Mesothelial cell of epicardium (in vitro differentiated cells): ENCODE measurements at regions not wholly inside any gene's neighbourhood (a gene's known extent, or its start where the extent isn't known, plus 50 kb on each side); places are given as distances from the start of the nearest gene placed in this dataset.

Experiments
- DNase-seq, 2 experiments: peaks; one replicate each; pipeline ENCODE4 v3.0.0; 2021; ENCODE audit warnings: low spot score in 2 of 2; ENCODE audit not compliant: unreplicated experiment in 2 of 2
- H3K27ac Mint-ChIP-seq: 2 replicates; pipeline ENCODE4 v1.8.0; 2021; ENCODE audit warnings: mixed read lengths
- H3K27me3 Mint-ChIP-seq: 2 replicates; pipeline ENCODE4 v1.8.0; 2021; ENCODE audit warnings: low read depth, mixed read lengths
- H3K36me3 Mint-ChIP-seq: 2 replicates; pipeline ENCODE4 v1.8.0; 2021; ENCODE audit warnings: mixed read lengths
- H3K4me1 Mint-ChIP-seq: 2 replicates; pipeline ENCODE4 v1.8.0; 2021; ENCODE audit warnings: mixed read lengths
- H3K4me3 Mint-ChIP-seq: 2 replicates; pipeline ENCODE4 v1.8.0; 2021; ENCODE audit warnings: mild to moderate bottlenecking, moderate library complexity, mixed read lengths
- H3K9me3 Mint-ChIP-seq: 2 replicates; pipeline ENCODE4 v1.8.0; 2021; ENCODE audit warnings: mixed read lengths
- TF ChIP-seq, protein P1 (sequence below): fragments of 200-600 bp; sonication (generic); IDR thresholded peaks from one replicate; pipeline ENCODE4 v1.5.0; 2021; ENCODE audit warnings: antibody characterized with exemption; ENCODE audit not compliant: unreplicated experiment

DNA sequence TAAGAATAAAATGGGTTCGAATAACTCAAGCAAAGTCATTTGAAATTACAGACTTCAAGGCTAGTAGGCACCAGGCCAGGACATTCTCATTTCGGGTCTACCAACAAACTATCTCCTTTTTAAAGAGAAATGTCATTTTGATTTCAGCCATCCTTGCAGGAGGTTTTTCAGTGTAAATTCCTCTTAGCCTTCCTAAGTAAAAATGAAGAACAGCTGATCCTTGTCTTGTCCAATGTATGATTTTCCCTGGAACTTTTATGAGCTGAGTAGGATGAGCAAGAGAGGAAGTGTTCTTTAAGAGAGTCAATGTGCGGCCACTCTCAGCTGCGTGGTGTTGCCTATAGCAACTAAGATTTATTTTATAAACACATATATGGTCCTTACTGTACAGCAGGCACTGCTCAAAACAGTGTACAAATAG is 110.1 kb downstream of the PLCE1 start:
- H3K27ac Mint-ChIP-seq: peak overlapping the region; percentile 31
- no peak for DNase-seq
- H3K4me1 Mint-ChIP-seq: peaks cover 12% of the 10 kb centered on the region
- peaks cover 21% of the 10 kb centered on the region for H3K27me3 Mint-ChIP-seq
- H3K9me3 Mint-ChIP-seq: no peaks in the 10 kb centered on the region
- TF ChIP-seq, protein P1, sequence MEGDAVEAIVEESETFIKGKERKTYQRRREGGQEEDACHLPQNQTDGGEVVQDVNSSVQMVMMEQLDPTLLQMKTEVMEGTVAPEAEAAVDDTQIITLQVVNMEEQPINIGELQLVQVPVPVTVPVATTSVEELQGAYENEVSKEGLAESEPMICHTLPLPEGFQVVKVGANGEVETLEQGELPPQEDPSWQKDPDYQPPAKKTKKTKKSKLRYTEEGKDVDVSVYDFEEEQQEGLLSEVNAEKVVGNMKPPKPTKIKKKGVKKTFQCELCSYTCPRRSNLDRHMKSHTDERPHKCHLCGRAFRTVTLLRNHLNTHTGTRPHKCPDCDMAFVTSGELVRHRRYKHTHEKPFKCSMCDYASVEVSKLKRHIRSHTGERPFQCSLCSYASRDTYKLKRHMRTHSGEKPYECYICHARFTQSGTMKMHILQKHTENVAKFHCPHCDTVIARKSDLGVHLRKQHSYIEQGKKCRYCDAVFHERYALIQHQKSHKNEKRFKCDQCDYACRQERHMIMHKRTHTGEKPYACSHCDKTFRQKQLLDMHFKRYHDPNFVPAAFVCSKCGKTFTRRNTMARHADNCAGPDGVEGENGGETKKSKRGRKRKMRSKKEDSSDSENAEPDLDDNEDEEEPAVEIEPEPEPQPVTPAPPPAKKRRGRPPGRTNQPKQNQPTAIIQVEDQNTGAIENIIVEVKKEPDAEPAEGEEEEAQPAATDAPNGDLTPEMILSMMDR: no peak
- H3K36me3 Mint-ChIP-seq: no peaks in the 10 kb centered on the region
- H3K4me3 Mint-ChIP-seq: no peak overlapping the region

DNA sequence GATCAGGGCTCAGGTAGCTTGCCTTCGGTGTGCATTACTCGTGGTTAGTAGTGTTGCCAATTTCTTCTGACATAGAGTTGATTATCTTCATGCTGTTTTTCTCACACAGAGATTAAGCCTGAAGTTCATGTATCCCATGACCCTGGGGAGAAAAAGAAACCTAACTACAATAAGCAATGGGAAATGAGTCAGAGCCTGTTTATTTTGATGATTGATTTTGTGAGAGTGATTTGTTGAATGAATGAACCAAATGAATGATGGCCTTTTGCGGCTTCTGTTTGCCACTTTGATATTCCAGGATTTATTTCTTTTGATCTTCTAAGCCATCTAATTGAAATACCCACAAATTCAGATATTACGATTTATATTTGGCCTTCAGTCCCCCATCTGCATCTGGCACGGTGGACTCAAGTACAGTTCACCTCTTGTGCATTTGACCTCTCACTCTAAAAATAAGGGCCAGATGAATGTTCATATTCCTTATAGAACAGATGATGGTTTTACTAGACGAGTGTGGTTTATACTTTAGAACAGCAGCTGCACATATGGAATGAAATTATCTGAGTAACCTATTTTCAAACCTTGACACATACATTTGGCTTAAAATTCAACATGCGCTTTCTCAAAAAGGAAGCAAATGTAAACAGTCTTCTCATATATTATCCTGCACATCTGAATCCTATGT is 110.7 kb downstream of the PLCE1 start:
- TF ChIP-seq, protein P1: no peak
- peak overlapping the region; percentile 31 for H3K27ac Mint-ChIP-seq
- H3K36me3 Mint-ChIP-seq: no peaks in the 10 kb centered on the region
- DNase-seq: no peak
- H3K4me1 Mint-ChIP-seq: peaks cover 11% of the 10 kb centered on the region
- no peaks in the 10 kb centered on the region for H3K9me3 Mint-ChIP-seq
- peaks cover 20% of the 10 kb centered on the region for H3K27me3 Mint-ChIP-seq
- H3K4me3 Mint-ChIP-seq: no peak overlapping the region

DNA sequence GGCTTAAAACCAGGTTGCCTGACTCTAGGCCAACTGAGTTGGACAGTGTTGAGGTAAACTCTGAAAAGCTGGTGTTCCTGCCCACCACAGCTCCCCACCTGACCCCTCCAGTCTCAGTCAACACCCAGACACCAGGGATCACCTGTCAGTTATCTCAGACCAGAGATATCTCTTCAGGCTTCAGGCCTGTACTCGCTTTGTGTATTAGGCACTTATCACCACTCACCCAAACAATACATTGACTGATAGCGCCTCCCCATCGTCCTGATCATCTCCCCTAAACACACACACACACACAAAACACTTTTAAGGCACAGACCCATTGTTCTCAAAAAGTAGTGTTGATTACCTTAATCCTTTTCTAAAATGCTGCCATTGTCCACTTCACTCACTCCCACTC is 111.5 kb downstream of the PLCE1 start:
- Mint-ChIP-seq H3K4me1 (peaks cover 8% of the 10 kb centered on the region), H3K9me3 (no peaks in the 10 kb centered on the region), H3K27ac (no peak overlapping the region), H3K36me3 (no peaks in the 10 kb centered on the region), H3K4me3 (no peak overlapping the region), H3K27me3 (peaks cover 14% of the 10 kb centered on the region)
- TF ChIP-seq, protein P1: no peak
- no peak for DNase-seq

DNA sequence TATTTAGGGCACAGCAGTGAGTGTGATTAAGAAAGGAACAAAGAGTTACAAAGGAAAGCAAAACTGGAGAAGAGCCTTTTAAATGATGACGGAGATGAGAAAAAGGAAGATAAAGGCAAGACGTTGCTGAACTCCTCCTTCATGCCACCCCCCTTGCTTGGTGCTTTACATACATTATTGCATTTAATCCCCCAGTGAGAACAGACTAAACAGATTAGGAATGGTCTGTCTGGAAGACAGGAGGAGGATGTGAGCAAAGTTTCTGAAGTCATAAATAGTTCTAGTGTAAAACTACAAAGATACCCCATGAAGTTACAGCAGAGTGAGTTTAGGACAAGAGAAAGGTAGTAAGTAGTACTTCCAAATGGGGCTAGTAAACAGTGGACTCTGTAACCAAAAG is 113.5 kb downstream of the PLCE1 start:
- TF ChIP-seq, protein P1: no peak
- no peak for DNase-seq
- H3K36me3 Mint-ChIP-seq: no peaks in the 10 kb centered on the region
- no peak overlapping the region for H3K27ac Mint-ChIP-seq
- H3K4me3 Mint-ChIP-seq: no peak overlapping the region
- no peaks in the 10 kb centered on the region for H3K9me3 Mint-ChIP-seq
- peaks cover 2% of the 10 kb centered on the region for H3K27me3 Mint-ChIP-seq
- H3K4me1 Mint-ChIP-seq: peaks cover 13% of the 10 kb centered on the region

DNA sequence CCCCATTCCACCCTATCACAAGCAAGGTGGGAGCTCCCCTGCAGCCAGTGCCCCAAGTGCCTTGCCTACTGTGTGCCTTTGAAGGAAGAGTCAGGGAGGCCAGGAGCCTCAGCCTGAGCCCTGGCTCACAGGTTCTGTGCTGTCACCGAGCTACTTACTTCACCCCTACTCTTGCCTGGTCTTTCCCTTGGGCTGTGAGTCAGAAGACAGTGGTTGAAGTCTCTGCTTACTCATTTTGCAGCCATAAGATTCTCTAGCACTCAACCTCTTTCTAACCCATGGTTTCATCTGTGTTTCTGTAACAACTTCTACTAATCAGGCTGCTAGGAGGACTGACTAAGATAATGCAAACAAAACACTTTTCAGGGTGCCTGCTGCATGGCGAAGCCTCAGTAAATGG is 114.5 kb downstream of the PLCE1 start:
- Mint-ChIP-seq H3K4me3 (no peak overlapping the region), H3K27me3 (peaks cover 2% of the 10 kb centered on the region), H3K27ac (no peak overlapping the region), H3K36me3 (no peaks in the 10 kb centered on the region), H3K9me3 (no peaks in the 10 kb centered on the region), H3K4me1 (peaks cover 13% of the 10 kb centered on the region)
- TF ChIP-seq, protein P1: no peak
- DNase-seq: no peak
